GM20431 (cell line): ENCODE measurements at regions not wholly inside any gene's neighbourhood (a gene's known extent, or its start where the extent isn't known, plus 50 kb on each side); places are given as distances from the start of the nearest gene placed in this dataset.

Experiments used
- in situ Hi-C: fragments of 300-500 bp; cut with MseI, MboI; formaldehyde crosslinking; loops from one replicate; pipeline ENCODE4 v1.15.0; 2020; ENCODE audit warnings: low sequenced_read_pairs; ENCODE audit not compliant: unreplicated experiment

DNA sequence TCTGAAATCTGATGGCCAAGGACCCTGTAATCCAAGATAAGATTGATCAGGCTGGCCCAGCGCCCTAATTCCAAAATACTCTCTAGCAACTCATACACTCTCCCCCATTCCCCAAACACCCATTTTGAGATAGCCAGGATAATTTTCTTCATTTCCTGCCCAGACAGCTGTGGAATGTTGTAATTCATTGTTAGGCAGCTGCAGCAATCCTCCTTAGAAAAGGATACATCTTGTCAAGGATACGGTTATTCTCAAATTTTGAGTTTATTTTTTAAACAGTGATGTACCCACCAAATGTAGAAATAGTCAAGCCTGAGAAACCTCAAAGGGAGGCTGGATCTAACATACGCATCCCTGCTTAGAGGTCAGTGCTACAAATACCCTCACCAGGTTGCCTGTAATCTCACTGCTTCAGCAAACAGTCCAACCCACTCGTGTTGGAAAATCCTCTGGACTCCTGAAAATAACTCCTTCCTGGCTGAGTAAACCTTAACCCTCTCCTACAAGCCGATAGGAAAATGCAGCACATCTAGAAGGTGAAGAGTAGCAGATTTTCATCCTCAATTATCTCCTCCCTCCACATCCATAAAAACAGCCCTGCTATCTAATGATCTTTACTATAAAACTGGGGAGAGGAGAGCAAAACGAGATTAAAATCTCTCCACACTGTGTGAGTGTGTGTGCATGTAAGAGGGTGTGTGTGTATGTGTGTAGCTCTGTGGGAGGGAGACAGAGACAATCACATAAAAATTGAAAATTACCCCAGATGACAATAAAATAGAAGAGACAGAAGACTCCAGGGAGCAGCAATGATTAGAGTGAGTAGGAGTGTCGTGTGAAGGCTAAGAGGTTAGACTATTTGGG is 683.1 kb downstream of the DIAPH3 start:
- in situ Hi-C loops, result no loop called here

DNA sequence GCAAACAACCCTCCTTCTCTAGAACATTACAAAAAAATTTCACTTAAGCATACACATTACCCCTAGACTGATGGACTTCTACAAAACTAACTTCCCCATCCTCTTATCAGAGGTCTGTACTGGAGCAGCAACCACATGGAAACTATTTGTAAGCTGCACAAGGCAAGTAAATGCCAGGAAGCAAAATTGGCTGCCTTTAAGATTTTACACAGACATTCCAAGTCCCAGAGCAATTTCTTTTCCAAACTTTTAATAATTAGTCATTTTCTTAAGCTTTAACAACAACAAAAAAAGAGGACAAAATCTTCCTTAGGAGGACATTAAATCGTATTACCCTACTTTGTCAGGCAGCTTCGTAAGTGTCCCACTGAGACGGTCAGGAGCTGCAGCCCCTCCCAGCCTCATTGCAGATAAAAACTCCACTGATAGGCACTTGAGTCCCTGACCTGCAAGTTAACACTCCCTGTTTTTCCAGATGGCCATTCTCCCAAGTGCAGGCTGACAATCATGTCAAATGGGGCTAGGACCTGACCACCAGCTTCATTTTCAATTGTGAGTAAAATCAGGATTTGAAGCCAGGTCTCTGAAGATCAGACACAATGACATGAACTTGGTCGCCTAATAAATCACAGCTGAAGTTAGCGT is 680.1 kb downstream of the DIAPH3 start:
- in situ Hi-C loops, result no loop called here

DNA sequence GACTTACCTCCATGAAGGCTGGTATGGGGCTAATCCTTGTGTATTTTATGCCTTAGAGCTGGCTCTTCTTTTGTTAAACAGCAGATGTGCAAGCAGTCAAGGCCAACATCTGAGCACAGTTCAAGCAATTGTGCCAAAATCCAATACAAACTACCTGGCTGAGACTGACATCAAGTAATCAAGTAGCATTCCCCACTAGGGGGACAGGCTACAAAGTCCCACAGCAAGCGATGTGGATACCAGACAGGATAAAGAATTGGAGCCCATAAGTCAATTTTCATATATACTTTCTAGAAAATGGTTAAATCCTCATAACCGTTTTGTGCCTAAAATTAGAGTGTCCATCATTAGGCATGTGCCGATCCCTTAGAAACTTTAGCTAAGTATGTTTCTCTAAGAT is 675.8 kb downstream of the DIAPH3 start:
- in situ Hi-C loops, result no loop called here

DNA sequence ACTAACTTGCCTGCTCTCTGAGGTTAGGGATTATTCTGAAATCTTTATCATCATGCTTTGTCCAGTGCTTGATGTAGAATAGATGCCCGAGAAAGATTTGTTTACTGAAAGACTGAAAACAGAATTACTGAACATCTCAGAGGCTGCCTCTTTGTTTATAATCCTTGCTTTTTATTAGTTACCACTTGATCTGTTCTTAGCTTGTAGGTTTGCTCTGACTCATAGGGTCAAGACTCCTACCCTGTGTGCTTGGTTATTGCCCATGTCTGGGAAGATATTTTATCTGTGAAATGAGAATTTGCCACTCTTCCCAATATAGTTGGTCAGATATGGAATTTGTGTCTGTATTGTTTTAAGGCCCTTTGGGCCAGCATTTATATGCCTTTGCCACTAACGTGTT is 675.3 kb downstream of the DIAPH3 start:
- in situ Hi-C loops, result no loop called here

DNA sequence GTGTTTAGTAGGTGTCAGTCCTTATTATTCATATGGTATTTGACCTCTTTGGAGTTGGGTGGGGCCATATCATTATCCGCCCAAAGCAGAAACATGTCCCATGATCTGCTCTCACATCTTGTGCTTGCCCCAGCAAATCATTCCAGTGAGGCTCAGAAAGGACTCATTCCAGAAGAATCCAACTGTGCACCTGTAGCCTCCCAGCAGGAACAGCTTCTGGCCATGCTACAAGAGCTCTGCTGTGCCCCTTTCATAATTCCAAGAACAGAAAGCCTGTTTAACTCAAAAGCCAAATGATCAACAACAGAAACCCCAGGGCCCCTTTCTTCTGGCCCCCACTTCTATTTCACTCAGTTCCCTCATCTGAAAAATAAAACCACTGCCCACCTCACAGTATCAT is 673.1 kb downstream of the DIAPH3 start:
- in situ Hi-C loops, result no loop called here

DNA sequence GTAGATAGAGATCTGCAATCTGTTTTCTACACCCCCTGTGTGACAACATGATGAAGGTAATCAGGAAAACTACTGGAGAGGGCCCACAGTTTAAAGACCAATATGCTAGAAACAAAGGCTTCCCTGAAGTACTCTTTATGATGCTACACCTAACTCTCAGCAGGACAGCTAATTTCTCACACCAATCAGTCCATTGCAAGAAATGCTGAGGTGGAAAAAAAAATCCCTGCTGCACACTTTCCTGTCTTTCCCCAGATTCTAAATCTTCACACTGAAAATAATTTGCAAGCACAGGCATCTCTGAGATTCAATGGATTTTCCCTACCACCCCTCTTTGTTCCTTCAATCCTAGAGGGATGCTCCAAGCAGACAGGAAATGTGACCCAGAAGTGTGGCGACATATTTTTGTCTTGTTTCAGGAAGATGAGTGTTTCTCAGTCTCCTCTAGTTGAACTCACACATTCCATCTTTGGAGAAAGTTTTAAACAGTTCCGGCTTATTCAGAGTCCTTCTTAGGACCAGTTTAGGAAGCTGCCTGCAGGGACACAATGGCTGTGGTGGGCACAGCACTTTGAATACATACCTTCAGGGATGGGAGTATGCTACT is 671.6 kb downstream of the DIAPH3 start:
- in situ Hi-C loops, result no loop called here

DNA sequence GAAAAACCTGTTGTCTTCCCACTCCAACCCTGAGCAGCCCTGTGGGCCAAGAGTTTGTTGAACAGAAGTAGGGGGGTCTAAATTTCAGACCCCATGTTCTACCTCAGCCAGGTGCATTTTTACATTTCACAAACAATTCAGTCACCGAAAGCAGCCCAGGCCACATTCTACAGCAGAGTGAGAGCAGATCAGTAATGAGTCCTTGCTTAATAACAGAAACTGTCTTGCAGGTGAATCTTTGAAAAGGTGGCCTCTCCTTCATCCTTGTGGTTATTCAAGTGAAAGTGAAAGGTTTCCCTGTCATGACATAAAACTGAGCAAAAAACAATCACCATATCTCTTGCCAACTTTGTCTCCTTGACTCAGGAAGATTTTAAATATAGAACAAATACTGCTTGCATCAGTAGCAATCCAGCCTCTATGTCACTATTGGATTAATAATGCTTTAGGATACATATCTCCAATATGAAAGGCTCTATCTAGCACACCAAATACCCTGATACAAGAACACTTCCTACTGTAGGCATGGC is 670.2 kb downstream of the DIAPH3 start:
- in situ Hi-C loops, result no loop called here

DNA sequence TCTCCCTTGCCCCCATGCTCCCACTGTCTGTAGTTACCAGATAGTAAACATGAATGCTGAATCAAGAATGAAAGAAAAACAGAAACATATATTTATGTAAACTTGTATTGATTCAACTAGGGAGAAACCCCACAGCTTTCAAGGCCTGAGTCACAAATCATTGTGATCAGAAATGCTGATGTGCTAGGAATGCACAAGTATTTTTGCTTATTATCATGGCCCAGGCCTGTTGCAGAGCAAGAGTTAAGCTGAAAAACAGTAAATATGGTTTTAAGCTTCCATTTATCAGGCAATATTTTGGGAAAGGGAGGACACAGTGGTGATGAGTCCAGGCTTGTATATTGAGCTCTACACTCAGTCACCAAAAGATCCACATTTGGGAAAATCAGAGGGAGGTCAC is 669.6 kb downstream of the DIAPH3 start:
- in situ Hi-C loops, result no loop called here

DNA sequence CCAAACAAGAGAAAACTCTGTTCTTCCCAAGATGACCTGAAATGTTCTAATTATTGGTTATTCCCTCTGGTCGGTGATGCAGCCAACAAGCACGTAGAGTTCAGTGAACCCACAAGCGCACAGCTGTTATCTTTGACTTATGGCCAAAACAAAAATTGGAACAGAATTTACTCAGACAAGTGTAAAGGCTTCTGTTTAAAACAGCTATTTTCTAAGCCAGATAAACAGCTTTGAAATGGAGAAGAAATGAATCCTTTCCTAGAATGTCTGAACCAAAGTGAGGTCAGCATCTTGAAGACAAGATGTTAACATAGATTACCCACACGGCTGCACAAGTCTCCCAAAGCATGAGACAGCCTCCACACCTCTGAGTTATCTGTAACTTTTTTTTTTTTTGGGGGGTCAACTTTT is 669.2 kb downstream of the DIAPH3 start:
- in situ Hi-C loops, result no loop called here

DNA sequence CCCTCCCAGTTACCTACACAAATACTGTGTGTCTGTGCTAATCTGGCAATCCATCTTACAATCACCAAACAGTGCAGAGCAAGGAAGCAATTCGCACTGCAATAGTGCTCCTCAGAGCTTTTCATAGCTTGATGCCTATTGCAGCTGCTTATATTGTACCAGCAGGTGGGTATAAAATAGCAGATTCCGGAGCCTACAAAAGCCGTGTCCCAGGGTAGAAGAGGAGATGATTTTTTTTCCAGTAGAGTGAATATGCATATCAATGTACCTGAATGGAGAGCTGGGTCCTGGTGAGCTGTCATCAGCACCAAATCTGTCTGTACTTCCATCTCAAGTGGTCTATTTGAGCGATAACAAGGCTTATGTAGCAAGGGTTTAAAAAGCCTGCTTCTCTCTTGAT is 668.4 kb downstream of the DIAPH3 start:
- in situ Hi-C loops, result no loop called here

DNA sequence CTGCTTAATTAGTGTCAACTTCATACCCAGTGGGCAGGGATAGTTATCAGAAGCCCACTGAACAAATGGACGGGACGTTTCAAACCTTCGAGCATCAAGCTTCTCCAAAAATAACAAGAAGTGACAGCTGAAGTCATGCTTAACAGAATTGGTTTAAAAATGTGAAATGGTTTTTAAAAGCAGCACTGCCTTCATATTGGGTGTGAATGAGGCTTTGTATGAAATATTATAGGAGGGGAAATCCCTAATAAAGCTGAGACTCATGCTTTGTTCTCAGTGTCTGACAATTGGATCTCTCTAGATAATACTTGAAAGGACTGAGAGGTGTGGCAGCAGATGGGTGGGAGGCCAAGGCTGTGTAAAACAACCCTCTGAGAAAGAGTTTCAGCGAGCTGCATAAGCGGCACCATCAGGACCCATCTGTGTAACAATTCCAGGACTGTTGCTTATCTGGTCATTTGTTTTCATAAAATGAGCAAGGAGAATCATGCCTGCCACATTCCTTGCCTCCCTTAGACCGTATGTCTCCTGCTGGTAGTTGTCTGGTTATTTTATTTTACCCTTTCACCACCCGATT is 667.7 kb downstream of the DIAPH3 start:
- in situ Hi-C loops, result no loop called here

DNA sequence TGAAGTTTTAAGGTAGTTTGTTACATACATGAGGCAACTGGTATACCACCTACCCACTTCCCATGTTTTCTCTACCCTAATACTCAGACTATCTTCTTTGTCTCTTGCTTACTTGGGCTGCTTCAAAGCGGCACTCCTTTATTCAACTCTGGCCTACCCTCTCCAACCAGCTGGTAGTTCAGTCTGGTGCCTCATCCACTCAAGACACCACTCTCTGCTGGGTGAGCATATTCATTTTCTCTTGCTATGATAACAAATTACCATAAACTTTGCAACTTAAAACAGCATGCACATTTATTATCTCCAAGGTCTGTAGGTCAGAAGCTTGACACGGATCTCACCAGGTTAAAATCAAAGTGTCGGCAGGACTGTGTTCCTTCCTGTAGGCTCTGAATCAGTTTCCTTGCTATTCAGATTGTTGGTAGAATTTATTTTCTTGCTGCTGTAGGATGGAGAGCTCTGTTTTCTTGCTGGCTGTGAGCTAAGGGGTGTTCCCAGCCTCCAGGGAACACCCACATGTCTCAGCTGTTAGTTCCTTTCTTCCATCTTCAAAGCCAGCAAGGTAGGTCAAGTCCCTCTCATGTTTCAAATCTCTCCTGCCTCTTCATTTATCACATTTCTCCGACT is 666.0 kb downstream of the DIAPH3 start:
- in situ Hi-C loops, result no loop called here

DNA sequence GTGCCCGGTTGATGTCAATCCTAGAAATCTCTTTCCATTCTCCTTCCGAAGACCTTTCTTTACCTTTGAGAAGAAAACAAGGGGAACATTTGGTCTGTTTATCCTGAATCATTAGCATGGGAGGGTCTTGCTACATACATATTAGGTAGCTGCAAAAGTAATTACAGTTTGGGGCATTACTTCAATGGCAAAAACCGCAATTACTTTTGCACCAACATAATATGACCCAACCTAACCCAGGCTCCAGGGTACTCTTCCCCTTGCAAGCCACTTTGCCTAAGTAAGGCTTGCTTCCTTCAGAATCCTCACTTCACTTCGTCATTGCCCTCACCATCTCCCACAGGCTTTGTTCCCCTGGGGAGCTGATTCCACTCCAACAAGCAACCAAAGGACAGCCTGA is 662.7 kb downstream of the DIAPH3 start:
- in situ Hi-C loops, result no loop called here

DNA sequence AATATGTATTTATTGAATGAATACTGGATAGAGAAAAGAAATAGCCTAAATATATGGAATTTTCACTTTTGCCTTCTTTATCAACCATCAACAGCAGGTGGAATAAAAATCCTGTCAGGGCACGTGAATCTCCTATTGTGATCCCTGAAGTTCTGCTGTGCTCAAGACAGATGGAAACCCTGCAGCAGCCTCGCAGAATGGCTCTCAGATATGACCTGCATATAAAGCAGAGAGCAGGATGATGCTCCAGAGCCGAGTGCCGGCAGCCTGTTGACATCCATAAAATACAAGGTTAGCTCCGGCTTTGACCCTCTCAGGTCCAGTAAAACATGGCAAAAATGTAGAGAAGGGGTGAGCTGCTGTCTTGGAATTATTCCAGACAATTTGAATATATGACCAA is 659.3 kb downstream of the DIAPH3 start:
- in situ Hi-C loops, result no loop called here

DNA sequence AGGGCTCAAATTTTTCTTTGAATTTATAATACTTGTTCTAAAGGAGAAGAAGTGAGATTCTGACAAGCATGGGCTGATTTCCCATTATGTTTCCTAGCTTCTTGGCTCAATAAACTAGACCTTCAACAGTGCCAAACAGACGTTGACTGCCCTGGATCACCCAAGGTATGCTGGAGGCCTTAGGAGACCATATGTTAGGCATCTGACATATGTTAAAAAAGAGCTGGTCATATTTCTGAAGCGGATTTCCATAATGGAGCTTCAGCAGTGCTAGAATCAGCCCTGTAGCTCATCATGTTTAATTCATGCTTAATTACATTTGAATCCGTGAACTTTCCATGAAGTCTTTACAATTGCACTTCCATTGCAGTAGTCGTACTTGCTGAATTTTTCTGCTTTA is 653.3 kb downstream of the DIAPH3 start:
- in situ Hi-C loops, result no loop called here

DNA sequence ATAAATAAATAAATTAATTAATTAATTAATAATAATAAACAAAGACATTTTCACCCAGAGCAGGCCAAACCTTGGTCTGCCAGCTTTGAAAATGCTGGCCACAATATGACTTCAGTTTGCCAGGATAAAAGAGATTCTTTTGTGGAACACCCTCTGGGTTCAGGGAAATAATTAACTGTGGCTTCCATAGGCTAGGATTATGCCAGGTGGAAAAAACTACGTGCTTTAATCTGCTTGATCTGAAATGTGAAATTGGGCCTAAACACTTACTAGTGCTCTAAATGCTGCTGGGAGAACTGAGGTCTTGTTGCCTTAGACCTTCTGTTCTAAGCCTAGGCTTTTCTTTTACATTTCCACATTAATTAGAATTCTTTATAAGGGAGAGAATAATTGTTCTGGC is 650.0 kb downstream of the DIAPH3 start:
- in situ Hi-C loops, result no loop called here

DNA sequence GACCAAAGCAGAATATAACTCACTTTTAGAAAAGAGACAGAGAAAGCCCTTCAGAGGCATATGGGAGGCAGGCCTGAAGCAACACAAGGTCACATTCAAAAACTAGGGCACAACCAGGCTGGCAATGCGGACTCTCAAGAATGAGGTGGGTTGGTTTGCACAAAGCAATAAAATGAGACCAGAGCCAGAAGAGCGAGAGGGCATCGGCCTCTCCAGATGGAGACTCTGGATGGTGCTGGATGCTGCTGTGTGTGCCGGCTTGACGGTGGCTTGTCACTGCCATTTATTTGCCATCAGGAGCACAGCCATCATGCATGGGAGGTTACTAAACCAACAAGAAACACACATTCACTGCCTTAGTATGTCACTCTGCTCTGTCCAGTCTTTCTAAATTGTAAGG is 649.4 kb downstream of the DIAPH3 start:
- in situ Hi-C loops, result no loop called here

DNA sequence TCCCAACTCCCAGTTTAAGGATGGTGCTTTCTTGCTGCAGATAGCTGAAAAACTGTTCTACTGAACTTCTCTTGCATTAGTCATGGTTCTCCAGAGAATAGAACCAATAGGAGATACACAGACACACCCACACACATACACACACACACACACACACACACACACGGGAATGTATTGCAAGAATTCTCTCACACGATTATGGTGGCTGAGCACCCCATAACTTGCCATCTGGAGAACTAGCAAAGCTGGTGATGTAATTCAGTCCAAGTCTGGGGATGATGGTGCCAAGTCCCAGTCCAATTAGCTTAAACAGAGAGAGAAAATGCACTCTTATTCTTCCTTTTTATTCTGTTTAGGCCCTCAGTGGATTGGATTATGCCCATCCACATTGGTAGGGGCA is 643.9 kb downstream of the DIAPH3 start:
- in situ Hi-C loops, result no loop called here

DNA sequence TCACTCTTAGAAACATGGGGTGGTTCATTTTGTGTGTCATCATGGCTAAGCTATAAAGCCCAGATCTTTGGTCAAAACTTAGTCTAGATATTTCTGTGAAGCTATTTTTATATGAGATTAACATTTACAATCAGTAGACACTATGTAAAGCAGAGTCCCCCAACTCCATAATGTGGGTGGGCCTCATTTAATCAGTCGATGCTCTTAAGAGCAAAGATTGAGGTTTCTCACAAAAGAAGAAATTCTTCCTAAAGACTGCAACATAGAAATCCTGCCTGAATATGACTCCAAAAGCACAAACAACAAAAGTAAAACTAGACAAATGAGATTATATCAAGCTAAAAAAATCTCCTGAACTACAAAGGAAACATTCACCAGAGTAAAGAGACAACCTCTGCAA is 642.2 kb downstream of the DIAPH3 start:
- in situ Hi-C loops, result no loop called here

DNA sequence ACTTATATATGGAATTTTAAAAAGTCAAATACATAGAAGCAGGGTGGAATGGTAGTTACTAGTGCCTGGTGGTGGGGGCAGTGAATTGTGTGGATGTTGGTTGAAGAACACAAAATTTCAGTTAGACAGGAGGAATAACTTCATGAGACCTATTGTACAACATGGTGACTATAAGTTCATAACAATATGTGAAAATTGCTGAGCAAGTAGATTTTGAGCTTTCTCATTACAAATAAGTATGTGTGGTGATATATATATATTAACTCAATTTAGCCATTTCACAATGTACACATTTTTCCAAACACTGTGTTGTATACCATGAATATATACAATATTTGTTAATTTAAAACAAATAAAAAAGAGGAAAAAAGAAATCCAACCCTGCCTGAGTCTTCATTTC is 641.1 kb downstream of the DIAPH3 start:
- in situ Hi-C loops, result no loop called here
